ENCODE measurements at regions not wholly inside any gene's neighbourhood (a gene's known extent, or its start where the extent isn't known, plus 50 kb on each side); places are given as distances from the start of the nearest gene placed in this dataset.
A peak's percentile ranks its signal among the peaks of the same experiment; 100 is the strongest.

DNA sequence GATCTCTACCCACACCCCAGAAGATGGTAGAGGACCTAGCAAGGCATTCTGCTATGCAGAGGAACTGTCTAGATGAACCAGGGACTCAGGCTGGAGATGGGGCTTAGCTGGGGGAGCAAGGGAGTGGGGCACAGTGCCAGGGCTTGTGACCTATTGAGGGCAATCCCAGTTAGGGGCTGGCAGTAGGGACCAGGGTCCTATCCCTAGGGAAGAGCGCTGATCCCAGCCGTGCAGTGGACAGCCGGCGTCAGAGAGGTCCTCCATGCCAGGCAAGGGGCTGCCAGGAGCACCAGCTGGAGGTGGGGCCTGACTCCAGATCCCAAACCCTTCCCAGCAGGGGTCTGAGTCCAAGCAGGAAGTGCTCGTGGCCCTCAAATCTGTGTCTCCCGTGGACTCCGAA is 52.7 kb upstream of the NEURL1B start:
- no peak for DNase-seq
- ATAC-seq (ENCODE audit: poor library complexity), result no peak
- intact Hi-C loops (cut with DNase I), result loop anchor here (10.0 kb wide), 2 partner anchors 56 to 106 kb away; partner anchors contain the start of gene NEURL1B

GRCh38 chr5:172587061-172587405 is 54.0 kb upstream of the NEURL1B start:
- DNase-seq, result no peak
- intact Hi-C loops (cut with DNase I), result loop anchor here (10.0 kb wide), 2 partner anchors 58 to 108 kb away; partner anchors contain the start of gene NEURL1B
- no peak for ATAC-seq (ENCODE audit: poor library complexity)

DNA sequence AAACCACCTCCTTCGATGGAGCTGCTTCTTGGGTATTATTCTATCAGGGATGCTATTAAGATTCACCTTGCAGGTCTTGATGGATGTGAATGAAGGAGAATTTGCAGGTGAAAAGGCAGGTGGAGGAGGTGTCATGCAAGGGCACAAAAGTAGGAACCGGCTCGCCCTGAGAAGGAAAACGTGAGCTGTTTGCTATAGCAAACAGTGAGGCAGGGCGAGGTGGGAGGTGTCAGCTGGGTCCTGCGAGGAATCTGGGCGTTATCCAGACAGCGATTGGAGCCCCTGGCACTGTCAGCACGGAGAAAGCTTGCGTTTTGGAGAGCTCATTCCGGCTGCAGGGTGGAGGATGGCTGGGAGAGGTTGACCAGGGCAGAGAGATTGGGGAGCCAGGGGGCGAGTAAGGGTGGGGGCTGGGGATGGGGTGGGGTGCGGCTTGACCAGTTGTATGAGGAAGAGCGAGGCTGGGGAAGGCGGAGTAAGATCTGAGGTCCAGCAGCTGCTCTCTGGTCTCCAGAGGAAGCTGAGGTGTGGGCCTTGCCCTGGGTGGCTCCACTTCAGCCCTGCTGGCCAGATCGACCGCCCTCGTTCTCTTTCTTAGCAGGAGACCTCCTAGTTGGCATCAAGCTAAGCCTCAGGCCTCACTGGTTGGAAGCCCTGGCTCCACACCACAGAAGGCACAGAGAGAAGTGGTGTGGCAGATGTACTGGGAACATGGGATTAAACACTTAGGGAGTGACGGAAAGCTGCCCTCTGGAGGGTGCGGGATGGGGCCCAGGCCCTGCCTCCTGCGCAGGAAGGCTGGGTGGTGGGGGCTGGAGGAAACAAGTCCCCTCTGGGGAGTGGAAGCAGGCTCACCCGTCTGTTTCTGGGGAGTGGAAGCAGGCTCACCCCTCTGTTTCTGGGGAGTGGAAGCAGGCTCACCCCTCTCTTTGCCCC is 54.7 kb upstream of the NEURL1B start:
- intact Hi-C loops (cut with DNase I), result loop anchor here (10.0 kb wide), 2 partner anchors 58 to 108 kb away; partner anchors contain the start of gene NEURL1B
- ATAC-seq (ENCODE audit: poor library complexity) (peak; percentile 2), DNase-seq (peak; percentile 59)

- DNase-seq (no peak), ATAC-seq (ENCODE audit: poor library complexity) (peak; percentile 51)
- intact Hi-C loops (cut with DNase I), result loop anchor here (10.0 kb wide), 2 partner anchors 60 to 110 kb away; partner anchors contain the start of gene NEURL1B
These were observed 55.9 kb upstream of the NEURL1B start for GRCh38 chr5:172585114-172585513.

DNA sequence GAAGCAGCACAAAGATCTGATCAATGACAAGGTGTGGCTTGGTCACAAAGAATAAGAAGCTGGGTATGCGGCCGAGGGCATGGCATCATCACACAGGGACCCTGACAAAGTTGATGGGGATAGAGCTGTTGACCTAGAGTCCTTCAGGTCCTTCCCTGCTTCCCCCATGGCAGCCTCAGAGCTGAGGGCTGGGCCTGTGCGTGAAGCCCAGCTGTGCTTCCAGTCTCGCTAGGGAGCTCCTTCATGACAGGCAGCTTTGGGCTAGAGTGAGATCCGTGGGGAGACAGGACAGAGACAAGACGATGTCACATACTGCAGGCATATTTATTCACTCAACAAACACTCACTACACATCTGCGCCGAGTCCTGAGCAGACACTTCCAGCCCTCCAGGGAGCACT is 56.4 kb upstream of the NEURL1B start:
- DNase-seq (peak; percentile 64), ATAC-seq (ENCODE audit: poor library complexity) (peak; percentile 38)
- intact Hi-C loops (cut with DNase I), result loop anchor here (10.0 kb wide), 2 partner anchors 60 to 110 kb away; partner anchors contain the start of gene NEURL1B

DNA sequence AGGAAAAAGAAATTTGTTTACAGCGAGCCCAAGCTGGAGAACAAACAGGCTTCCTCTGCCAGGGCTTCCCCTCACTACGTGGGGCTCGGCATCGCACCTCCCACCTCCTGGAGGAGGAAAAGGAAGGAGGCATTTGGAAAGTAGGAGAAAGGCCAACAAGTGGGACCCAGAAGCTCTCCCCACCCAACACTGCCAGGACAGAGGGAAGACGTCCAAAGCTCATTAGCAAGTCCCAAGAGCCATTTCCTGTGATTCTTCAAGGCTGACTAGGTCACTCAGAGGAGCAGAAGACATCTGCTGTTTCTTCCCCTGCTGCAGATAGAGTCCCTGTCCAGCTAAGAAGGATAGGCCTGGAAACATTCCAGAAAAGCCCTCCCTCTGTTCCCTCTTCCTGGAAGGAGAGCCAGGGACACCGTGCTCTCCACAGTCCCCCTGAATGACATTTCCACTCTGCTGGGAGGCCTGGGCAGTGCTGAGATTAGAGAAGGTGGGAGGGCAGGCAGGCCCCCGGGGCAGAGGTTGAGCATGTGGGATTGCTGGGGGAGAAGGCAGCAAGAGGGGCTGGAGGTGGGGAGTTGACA is 57.0 kb upstream of the NEURL1B start:
- intact Hi-C loops (cut with DNase I), result loop anchor here (10.0 kb wide), 2 partner anchors 61 to 111 kb away; partner anchors contain the start of gene NEURL1B
- DNase-seq, result peak; percentile 79
- ATAC-seq (ENCODE audit: poor library complexity), result peak; percentile 73

- intact Hi-C loops (cut with DNase I), result loop anchor here (10.0 kb wide), 2 partner anchors 62 to 112 kb away; partner anchors contain the start of gene NEURL1B
- ATAC-seq (ENCODE audit: poor library complexity) (no peak), DNase-seq (no peak)
These were observed 58.1 kb upstream of the NEURL1B start for GRCh38 chr5:172582940-172583339.

DNA sequence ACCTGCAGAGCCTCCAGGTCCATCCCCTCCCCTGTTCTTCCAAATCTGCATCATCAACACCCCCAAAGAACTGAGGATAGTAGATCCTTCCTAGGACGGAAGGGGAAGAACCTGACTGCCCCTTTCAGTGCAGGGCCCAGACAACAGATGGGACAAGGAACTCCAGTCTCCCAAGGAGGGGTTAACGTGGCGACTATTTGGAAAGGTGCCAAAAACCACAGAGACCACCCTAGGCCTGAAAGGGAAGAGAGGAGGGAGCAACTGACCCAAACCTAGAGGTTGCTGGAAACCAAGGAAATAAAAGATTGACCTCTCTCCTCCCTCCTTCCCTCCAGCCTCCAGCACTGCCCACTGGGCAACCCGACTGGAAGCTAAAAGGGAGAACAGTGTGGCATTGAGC is 59.7 kb upstream of the NEURL1B start:
- DNase-seq (no peak), ATAC-seq (ENCODE audit: poor library complexity) (no peak)
- intact Hi-C loops (cut with DNase I), result loop anchor here (10.0 kb wide), 2 partner anchors 63 to 113 kb away; partner anchors contain the start of gene NEURL1B

- intact Hi-C loops (cut with DNase I), result no loop called here
- ATAC-seq (ENCODE audit: poor library complexity) (peak; percentile 14), DNase-seq (no peak)
These were observed 61.6 kb upstream of the NEURL1B start for GRCh38 chr5:172579403-172579990.

GRCh38 chr5:172577267-172577909 is 63.7 kb upstream of the NEURL1B start:
- no peak for ATAC-seq (ENCODE audit: poor library complexity)
- intact Hi-C loops (cut with DNase I), result no loop called here
- no peak for DNase-seq

DNA sequence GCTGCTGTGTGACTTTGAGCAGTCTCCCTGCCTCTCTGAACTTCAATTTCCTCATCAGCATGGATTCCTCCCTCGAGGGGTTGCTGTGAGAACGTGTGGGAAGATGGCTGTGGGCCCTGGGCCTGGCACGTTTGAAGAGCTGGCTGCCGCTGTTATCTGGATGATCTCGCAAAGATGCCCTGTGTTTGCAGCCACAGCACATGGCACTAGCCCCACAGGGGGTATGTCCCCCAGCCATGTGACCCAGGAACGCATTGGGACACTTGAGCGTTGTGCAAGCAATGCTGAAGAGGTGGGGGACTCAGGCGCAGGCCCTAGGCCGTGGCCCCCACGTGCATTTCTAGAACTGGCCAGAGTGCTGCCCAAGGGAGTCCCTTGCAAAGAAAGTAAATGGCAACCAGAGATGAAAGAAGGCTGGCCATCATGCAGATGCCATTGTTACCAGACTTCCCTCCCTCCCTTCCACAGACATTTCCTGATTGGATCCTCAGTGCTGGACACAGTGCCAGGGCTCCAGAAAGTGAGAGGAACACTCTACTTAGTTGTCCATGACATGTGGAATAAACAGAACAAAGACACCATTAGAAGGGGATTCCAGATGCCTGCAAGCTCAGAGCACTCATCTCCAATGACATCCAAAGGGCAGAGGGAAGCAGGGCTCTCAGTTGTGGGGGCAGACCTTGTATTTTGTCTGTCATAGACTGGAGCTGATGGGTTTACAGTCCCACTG is 65.1 kb upstream of the NEURL1B start:
- intact Hi-C loops (cut with DNase I), result no loop called here
- ATAC-seq (ENCODE audit: poor library complexity), result no peak
- no peak for DNase-seq

- intact Hi-C loops (cut with DNase I), result no loop called here
- DNase-seq, result no peak
- ATAC-seq (ENCODE audit: poor library complexity), result no peak
These were observed 65.6 kb upstream of the NEURL1B start for GRCh38 chr5:172575416-172575815.

DNA sequence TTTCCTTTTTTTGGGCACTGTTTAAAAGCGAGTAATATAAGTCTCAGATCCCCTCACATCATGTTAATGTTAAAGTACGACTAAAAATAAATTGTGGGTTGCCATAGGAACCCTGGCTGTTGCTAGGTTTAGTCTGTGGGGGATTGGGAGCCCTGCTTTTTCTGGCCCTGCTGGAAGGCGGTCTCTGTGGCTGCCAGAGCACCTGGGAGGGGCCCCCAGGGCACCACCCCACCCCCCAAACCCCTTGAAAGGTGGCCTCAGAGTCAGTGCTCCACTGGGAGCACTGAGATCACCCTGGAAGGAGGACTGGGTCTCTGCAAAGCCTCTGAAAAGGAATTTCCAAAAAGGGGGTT is 66.2 kb upstream of the NEURL1B start:
- intact Hi-C loops (cut with DNase I), result no loop called here
- DNase-seq (no peak), ATAC-seq (ENCODE audit: poor library complexity) (peak; percentile 13)

DNA sequence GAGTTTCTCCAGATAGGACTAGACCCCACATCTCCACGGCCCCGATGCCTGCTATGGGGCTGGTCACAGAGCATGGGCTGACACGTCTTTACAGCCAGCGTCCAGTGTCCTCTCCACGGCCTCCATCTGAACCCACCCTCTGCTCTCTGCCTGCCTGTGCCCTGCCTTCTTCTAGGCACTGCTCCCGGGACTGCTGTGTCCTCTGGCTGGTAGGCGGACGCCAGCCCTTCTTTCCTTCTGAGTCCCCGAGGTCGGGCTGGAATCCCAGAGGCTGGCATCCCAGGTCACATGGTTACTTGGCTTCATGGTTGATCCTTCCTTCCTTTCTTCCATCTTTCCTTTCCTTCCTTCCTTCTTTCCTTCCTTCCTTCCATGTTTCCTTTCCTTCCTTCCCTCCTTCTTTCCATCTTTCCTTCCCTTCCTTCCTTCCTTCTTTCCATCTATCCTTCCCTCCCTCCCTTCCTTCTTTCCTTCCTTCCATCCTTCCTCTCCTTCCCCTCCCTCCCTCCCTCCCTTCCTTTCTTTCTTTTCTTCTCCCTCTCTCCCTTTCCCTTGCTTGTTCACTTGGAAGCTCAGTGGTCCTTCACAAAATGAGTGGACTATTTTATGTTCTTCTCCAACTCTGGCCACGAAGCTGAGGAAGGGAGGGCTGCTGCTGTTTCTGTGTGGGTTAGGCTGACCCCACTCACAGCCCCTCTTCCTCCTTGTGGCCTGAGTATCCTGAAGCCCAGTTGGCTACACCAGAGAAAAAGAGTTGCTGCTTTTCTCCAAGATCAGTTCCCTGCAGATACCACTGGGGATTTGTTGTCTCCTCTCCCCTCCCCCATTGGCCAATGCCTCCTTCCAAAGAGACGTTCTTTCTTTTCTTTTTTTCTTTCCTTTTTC is 66.8 kb upstream of the NEURL1B start:
- ATAC-seq (ENCODE audit: poor library complexity) (peak; percentile 23), DNase-seq (no peak)
- intact Hi-C loops (cut with DNase I), result no loop called here

- intact Hi-C loops (cut with DNase I), result no loop called here
- DNase-seq (no peak), ATAC-seq (ENCODE audit: poor library complexity) (no peak)
These were observed 67.8 kb upstream of the NEURL1B start for GRCh38 chr5:172573120-172573882.

- DNase-seq, result no peak
- ATAC-seq (ENCODE audit: poor library complexity), result no peak
- intact Hi-C loops (cut with DNase I), result no loop called here
These were observed 68.6 kb upstream of the NEURL1B start for GRCh38 chr5:172572440-172572839.

- no peak for ATAC-seq (ENCODE audit: poor library complexity)
- no peak for DNase-seq
- intact Hi-C loops (cut with DNase I), result no loop called here
These were observed 69.2 kb upstream of the NEURL1B start for GRCh38 chr5:172571892-172572291.
